ELF-1 (cell line): ENCODE measurements at regions not wholly inside any gene's neighbourhood (a gene's known extent, or its start where the extent isn't known, plus 50 kb on each side); places are given as distances from the start of the nearest gene placed in this dataset.

Experiments used
- DNase-seq: peaks from one replicate; pipeline ENCODE4 v3.0.0-alpha.2; 2016; ENCODE audit warnings: low read depth, low spot score

- DNase-seq = no peak
Measured at GRCh38 chr9:79301551-79302391, 270.0 kb upstream of the TLE4 start.

- DNase-seq = no peak
Measured at GRCh38 chr9:79302569-79302968, 269.2 kb upstream of the TLE4 start.

- DNase-seq = peak; percentile 25
Measured at GRCh38 chr9:79308012-79308411, 263.8 kb upstream of the TLE4 start.

GRCh38 chr9:79312686-79313421 lies 258.9 kb upstream of the TLE4 start:
- no peak for DNase-seq

DNA sequence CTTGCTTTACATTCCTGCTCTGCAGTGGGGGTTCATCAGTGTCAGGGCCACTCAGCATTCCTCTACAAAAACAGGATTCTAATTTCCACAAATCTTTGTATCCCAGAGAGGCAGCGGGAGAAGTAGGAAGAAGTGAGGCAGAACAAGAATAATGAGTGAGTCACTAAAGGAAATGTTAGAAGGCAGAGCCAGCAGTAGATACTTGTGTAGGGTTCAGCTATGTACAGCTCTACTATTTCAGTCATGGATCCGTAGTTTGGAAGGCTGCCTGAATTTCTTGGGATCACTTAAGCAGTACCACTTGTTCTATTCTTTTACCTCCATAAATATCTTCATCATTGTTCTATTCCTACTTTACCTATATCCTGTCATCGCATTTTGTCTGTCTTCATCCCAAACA lies 246.3 kb upstream of the TLE4 start:
- no peak for DNase-seq

DNA sequence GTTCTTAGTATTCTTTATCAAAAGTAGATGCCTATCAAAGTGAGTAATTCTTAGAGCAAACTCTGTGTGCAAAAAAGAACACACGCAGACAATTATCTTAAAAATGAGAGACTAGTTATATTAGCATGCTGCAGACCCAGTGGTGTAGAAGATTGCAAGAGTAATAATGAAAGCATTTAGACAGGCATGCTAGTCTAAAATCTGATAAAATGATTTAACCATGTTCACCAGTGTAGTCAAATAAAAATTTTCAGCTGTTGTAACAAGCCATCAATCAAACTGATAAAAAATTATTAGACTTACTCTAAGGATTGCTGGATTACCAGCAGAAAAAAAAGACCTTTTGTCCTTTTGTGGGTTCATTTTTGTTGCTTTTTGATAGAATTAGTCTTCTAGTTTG lies 241.9 kb upstream of the TLE4 start:
- DNase-seq = no peak

GRCh38 chr9:79334001-79334400 lies 237.8 kb upstream of the TLE4 start:
- DNase-seq = no peak

DNA sequence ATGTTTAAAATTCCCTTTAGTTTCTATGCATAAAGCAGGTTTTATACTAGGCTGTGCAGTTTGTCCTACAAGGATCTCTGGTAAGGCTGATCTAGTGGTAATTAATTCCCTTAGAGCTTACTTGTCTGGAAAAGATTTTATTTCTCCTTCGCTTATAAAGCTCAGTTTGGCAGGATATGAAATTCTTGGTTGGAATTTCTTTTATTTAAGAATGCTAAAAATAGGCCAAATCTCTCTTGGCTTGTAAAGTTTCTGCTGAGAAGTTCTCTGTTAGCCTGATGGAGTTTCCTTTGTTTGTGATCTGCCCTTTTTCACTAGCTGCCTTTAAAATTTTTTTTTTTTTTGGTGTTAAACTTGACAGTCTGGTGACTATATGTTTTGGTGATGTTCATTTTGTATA lies 237.1 kb upstream of the TLE4 start:
- DNase-seq = no peak

DNA sequence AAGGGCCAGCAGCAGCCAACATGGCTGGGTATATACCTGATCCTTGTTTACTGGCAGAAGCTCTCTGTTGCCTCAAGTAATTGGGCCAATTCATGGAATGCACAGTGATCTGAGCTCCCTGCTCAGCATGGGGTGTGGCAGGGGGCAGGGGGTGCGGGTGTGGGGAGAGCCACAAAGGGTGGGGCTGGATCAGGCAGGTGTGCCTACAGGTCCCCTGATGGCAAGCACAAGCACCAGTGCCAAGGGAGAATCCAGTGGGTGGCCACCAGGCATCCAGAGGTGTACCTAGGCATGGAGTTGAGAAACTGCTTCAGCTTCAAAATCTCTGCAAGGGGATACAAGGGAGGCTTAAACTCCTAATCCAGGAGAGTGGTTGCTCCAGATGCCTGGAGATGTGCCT lies 235.8 kb upstream of the TLE4 start:
- no peak for DNase-seq

GRCh38 chr9:79341561-79341960 lies 230.2 kb upstream of the TLE4 start:
- no peak for DNase-seq

GRCh38 chr9:79346350-79347020 lies 225.3 kb upstream of the TLE4 start:
- DNase-seq = no peak

GRCh38 chr9:79352322-79352721 lies 219.4 kb upstream of the TLE4 start:
- no peak for DNase-seq

GRCh38 chr9:79353856-79354520 lies 217.8 kb upstream of the TLE4 start:
- DNase-seq = no peak

GRCh38 chr9:79357194-79357593 lies 214.6 kb upstream of the TLE4 start:
- no peak for DNase-seq

GRCh38 chr9:79357616-79358015 lies 214.1 kb upstream of the TLE4 start:
- no peak for DNase-seq

GRCh38 chr9:79360387-79361347 lies 211.1 kb upstream of the TLE4 start:
- no peak for DNase-seq

DNA sequence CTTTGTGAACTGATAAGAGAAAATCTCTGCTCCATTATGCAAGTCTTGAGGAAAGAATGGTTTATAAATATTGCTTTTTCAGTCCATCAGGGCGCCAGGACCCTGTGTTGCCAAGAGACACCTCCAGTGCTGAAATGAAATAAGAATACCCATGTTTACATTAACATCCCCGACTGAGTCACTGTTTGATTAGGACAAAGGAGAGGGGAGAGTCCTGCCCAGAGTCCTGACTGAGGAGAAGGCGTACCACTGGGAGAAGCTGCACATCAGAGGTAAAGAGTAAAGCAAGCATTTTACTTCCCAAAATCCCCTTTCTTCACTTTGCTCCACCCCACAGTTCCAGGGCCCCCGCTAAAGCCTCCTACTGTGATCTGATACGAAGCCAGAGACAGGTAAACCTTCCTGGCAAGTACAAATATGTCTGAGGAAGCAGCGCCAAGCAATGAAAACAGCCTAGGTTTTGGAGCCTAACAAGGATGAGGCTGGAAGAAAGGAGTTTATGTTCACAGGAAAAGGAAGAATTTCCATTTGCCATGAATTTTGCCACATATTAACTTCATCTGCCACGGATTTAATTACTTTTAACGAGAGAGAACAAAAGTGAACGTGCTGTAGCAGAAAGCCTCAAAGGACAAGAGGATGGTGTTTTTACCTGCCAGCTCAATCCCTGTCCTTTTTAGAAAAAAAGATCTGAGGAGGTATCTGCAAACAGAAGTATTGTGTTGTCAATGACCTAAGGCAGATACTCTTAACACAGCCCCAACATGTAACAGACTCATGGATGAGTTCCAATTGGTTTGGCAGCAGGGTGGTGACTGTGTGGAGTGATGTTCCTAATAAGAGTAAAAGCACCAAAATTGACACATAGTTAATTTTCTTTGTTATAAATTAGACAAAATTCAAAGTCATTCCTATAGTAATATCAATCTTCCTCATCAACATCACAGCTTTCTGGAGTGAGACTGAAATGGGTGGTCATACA lies 209.4 kb upstream of the TLE4 start:
- DNase-seq = peak; percentile 67

DNA sequence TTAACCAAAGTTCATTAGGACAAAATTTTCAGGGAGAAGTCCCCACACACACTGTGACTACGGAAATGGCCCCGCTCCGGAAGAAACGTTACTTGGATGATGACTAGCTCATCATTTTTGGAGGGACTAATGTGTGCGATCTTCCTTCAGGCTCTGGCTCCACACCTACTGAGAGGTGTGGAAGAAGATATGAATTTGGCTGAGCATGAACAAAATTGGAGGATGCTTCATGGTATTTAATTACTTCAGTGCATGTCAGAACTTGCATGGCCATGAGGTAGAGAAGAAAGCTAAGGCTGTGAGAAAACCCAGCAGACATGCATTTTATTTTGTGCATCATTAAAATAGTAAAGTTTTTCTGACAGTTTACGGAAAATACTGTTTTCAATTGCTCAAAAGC lies 202.1 kb upstream of the TLE4 start:
- DNase-seq = no peak

DNA sequence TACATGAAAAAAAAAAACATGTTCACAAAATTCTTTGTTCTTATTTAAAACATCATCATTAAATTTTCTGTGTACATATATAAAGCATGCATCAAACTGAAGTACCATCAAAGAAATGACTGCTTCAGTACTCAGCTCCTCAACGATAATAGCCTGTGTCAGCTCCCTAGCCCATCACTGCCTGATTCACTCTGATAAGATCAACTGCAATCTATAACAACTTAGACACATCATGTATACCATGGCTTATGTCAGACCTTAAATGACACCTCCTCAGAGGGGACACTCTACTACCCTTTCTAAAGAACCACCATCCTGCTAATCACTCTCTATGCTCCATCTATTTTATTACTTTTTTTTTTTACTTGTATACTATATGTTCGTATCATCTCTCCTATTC lies 200.5 kb upstream of the TLE4 start:
- no peak for DNase-seq
